ENCODE measurements at regions not wholly inside any gene's neighbourhood (a gene's known extent, or its start where the extent isn't known, plus 50 kb on each side); places are given as distances from the start of the nearest gene placed in this dataset.

- Histone ChIP-seq H4K20me1 (ENCODE audit: insufficient read depth, low read length) (no peaks in the 10 kb centered on the region), H3K4me1 (ENCODE audit: insufficient read depth, low read length) (no peaks in the 10 kb centered on the region), H3K27ac (ENCODE audit: extremely low read length, insufficient read depth, low read length) (no peak overlapping the region), H3K9ac (ENCODE audit: insufficient read depth, low read depth, low read length) (no peak overlapping the region), H3K36me3 (replicated peaks in 1 of 2; ENCODE audit: control insufficient read depth in 1 of 2, insufficient read depth in 2 of 2, low read length in 2 of 2) (no peaks in the 10 kb centered on the region), H2AFZ (ENCODE audit: low read length) (no peak overlapping the region), H3K4me2 (ENCODE audit: low read depth, low read length) (no peak overlapping the region), H3K4me3 (replicated peaks in 1 of 3; ENCODE audit: insufficient read depth in 1 of 3, low read depth in 2 of 3, low read length in 3 of 3) (no peak overlapping the region), H3K9me3 (ENCODE audit: low read length) (peaks cover 31% of the 10 kb centered on the region), H3K27me3 (ENCODE audit: control insufficient read depth in 1 of 2, insufficient read depth in 2 of 2, low read length in 2 of 2) (no peaks in the 10 kb centered on the region), H3K79me2 (ENCODE audit: insufficient read depth, low read length) (no peaks in the 10 kb centered on the region)
- ATAC-seq (no peak), DNase-seq (ENCODE audit: low spot score) (no peak), FAIRE-seq (no peak)
- ChIA-PET POLR2A (no interaction called here), CTCF (ENCODE audit: low intra/inter-chr PET ratio, low total read pairs) (no interaction called here)
- in situ Hi-C loops (cut with HindIII; ENCODE audit: extremely low pct_ligation_motif_present, low pct_unique_long_range_greater_than_20kb) (no loop called here), intact Hi-C loops (cut with micrococcal nuclease; ENCODE audit: unreplicated experiment) (no loop called here)
- no TSS peak for BruUV-seq (replicated peaks)
- TF ChIP-seq HOXA5 (CRISPR knock-in tag; IDR thresholded peaks at IDR 0.05) (peak; percentile 73; the same call in 1 of the 2 replicates), JDP2 (CRISPR knock-in tag; IDR thresholded peaks at IDR 0.05; ENCODE audit: borderline replicate concordance) (no peak), THRA (CRISPR knock-in tag; IDR thresholded peaks at IDR 0.05; ENCODE audit: borderline replicate concordance) (no peak), CEBPB (IDR thresholded peaks at IDR 0.05; ENCODE audit: borderline replicate concordance, low read depth, low read length) (peak; percentile 80)
- TF ChIP-seq, protein P1, sequence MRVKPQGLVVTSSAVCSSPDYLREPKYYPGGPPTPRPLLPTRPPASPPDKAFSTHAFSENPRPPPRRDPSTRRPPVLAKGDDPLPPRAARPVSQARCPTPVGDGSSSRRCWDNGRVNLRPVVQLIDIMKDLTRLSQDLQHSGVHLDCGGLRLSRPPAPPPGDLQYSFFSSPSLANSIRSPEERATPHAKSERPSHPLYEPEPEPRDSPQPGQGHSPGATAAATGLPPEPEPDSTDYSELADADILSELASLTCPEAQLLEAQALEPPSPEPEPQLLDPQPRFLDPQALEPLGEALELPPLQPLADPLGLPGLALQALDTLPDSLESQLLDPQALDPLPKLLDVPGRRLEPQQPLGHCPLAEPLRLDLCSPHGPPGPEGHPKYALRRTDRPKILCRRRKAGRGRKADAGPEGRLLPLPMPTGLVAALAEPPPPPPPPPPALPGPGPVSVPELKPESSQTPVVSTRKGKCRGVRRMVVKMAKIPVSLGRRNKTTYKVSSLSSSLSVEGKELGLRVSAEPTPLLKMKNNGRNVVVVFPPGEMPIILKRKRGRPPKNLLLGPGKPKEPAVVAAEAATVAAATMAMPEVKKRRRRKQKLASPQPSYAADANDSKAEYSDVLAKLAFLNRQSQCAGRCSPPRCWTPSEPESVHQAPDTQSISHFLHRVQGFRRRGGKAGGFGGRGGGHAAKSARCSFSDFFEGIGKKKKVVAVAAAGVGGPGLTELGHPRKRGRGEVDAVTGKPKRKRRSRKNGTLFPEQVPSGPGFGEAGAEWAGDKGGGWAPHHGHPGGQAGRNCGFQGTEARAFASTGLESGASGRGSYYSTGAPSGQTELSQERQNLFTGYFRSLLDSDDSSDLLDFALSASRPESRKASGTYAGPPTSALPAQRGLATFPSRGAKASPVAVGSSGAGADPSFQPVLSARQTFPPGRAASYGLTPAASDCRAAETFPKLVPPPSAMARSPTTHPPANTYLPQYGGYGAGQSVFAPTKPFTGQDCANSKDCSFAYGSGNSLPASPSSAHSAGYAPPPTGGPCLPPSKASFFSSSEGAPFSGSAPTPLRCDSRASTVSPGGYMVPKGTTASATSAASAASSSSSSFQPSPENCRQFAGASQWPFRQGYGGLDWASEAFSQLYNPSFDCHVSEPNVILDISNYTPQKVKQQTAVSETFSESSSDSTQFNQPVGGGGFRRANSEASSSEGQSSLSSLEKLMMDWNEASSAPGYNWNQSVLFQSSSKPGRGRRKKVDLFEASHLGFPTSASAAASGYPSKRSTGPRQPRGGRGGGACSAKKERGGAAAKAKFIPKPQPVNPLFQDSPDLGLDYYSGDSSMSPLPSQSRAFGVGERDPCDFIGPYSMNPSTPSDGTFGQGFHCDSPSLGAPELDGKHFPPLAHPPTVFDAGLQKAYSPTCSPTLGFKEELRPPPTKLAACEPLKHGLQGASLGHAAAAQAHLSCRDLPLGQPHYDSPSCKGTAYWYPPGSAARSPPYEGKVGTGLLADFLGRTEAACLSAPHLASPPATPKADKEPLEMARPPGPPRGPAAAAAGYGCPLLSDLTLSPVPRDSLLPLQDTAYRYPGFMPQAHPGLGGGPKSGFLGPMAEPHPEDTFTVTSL (CRISPR knock-in tag; IDR thresholded peaks at IDR 0.05; ENCODE audit: borderline replicate concordance), result no peak
- TF ChIP-seq, protein P2, sequence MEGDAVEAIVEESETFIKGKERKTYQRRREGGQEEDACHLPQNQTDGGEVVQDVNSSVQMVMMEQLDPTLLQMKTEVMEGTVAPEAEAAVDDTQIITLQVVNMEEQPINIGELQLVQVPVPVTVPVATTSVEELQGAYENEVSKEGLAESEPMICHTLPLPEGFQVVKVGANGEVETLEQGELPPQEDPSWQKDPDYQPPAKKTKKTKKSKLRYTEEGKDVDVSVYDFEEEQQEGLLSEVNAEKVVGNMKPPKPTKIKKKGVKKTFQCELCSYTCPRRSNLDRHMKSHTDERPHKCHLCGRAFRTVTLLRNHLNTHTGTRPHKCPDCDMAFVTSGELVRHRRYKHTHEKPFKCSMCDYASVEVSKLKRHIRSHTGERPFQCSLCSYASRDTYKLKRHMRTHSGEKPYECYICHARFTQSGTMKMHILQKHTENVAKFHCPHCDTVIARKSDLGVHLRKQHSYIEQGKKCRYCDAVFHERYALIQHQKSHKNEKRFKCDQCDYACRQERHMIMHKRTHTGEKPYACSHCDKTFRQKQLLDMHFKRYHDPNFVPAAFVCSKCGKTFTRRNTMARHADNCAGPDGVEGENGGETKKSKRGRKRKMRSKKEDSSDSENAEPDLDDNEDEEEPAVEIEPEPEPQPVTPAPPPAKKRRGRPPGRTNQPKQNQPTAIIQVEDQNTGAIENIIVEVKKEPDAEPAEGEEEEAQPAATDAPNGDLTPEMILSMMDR (CRISPR knock-in tag; IDR thresholded peaks at IDR 0.05), result 0 out of 2 replicates have a peak, but pooled peaks have one; percentile 6
These were observed 692.6 kb downstream of the PCDH17 start for GRCh38 chr13:58324161-58324560.

Data from HepG2 (cell line).